Pancreas (tissue), 10 donors: ENCODE measurements at regions not wholly inside any gene's neighbourhood (a gene's known extent, or its start where the extent isn't known, plus 50 kb on each side); places are given as distances from the start of the nearest gene placed in this dataset.

Source experiments
- ATAC-seq, 4 donors: fragments of 200-7000 bp; cut with Tn5 transposase; one replicate each; pipeline versions ENCODE4 v1.8.0 to v1.9.1; 2020; ENCODE audit warnings: mild to moderate bottlenecking in 4 of 4, moderate library complexity in 4 of 4
- DNase-seq, 6 donors: peaks; one replicate each; pipeline ENCODE4 v3.0.0-alpha.2; 2020
- FAIRE-seq: peaks from 2 replicates; lab custom pipeline; 2012; peaks lifted over from hg19 to GRCh38; lab: Jason Lieb, UNC
- H3K27ac ChIP-seq, 4 donors: fragments of 200-600 bp; sonication (generic); 1 replicate in 3 of 4; 2 replicates in 1 of 4; pipeline versions ENCODE4 v1.5.0 to v1.8.0; 2020
- H3K27me3 ChIP-seq, 4 donors: fragments of 200-600 bp; one replicate each; pipeline ENCODE4 v1.8.0; 2021
- H3K36me3 ChIP-seq, 3 donors: fragments of 200-600 bp; sonication (generic) in 1 of 3; one replicate each; pipeline versions ENCODE4 v1.5.0 to v1.8.0; 2020 to 2021
- H3K4me1 ChIP-seq, 3 donors: fragments of 200-600 bp; one replicate each; pipeline ENCODE4 v1.8.0; 2021
- H3K4me3 ChIP-seq, 4 donors: fragments of 200-600 bp; sonication (generic) in 2 of 4; one replicate each; pipeline versions ENCODE4 v1.5.0 to v1.8.0; 2020 to 2021
- H3K9me3 ChIP-seq, 4 donors: fragments of 200-600 bp; one replicate each; pipeline ENCODE4 v1.8.0; 2021
- CTCF ChIP-seq, 4 donors: fragments of 200-600 bp; sonication (generic) in 3 of 4; IDR thresholded peaks; one replicate each; pipeline versions ENCODE4 v1.5.0 to v1.8.0; 2021; ENCODE audit warnings: antibody characterized with exemption in 4 of 4
- WGBS, 2 donors: extraction: QIAGEN DNeasy Blood & Tissue Kit; methylation state at CpG; one replicate each; pipeline ENCODE4 v1.1.7; 2013; 5-methylcytosine and 5-hydroxymethylcytosine counted together
- intact Hi-C, 3 donors: fragments of 100-400 bp; cut with DNase I; formaldehyde crosslinking; loops; one replicate each; pipeline versions ENCODE4 v1.11.1 to v1.14.2; 2022
- donor health status: healthy with polysubstance abuse.
- donor health status: DM: no; HTN: no; CAD: no; lungs with moderate emphysema.
- donor health status: DM: no; HTN: no; CAD: no.
- donor health status: control.
- donor health status: control.
- donor health status: Bipolar disorder and iron deficiency.
- donor health status: DM: yes; HTN: yes; CAD: no.
- donor health status: DM: no; HTN: no; CAD: no.
- donor health status: DM: no; HTN: no; CAD: no.
- donor health status: DM: yes; HTN: yes; CAD: no.

GRCh38 chr16:51019617-51020016 is 131.5 kb downstream of the SALL1 start:
- FAIRE-seq (no peak), ATAC-seq (no peak), DNase-seq (no peak)
- Histone ChIP-seq H3K27ac (no peak overlapping the region), H3K36me3 (no peaks in the 10 kb centered on the region), H3K4me3 (no peak overlapping the region), H3K9me3 (no peaks in the 10 kb centered on the region), H3K27me3 (no peaks in the 10 kb centered on the region), H3K4me1 (no peaks in the 10 kb centered on the region)
- intact Hi-C loops, result no loop called here
- 83 to 97% methylated on average over 4 of the region's 4 CpGs for WGBS, 2 donors
- TF ChIP-seq CTCF (IDR thresholded peaks at IDR 0.05), result no peak

GRCh38 chr16:51017969-51018368 is 133.1 kb downstream of the SALL1 start:
- intact Hi-C loops, result no loop called here
- Histone ChIP-seq H3K27me3 (no peaks in the 10 kb centered on the region), H3K9me3 (no peaks in the 10 kb centered on the region), H3K4me1 (no peaks in the 10 kb centered on the region), H3K4me3 (no peak overlapping the region), H3K27ac (no peak overlapping the region), H3K36me3 (no peaks in the 10 kb centered on the region)
- no peak for DNase-seq
- ATAC-seq, result no peak
- TF ChIP-seq CTCF (IDR thresholded peaks at IDR 0.05), result no peak
- no peak for FAIRE-seq
- WGBS, 2 donors, result 90 to 95% methylated on average over 1 of the region's 1 CpG

- Histone ChIP-seq H3K9me3 (no peaks in the 10 kb centered on the region), H3K27me3 (no peaks in the 10 kb centered on the region), H3K4me3 (no peak overlapping the region), H3K4me1 (no peaks in the 10 kb centered on the region), H3K27ac (no peak overlapping the region), H3K36me3 (no peaks in the 10 kb centered on the region)
- FAIRE-seq (no peak), ATAC-seq (peak in 3 of 4 donors; percentile 21 to 82 (median 52)), DNase-seq (peak in 1 of 6 donors; percentile 26)
- WGBS, 2 donors, result 9 to 24% methylated on average over 4 of the region's 4 CpGs
- no peak for TF ChIP-seq CTCF (IDR thresholded peaks at IDR 0.05)
- intact Hi-C loops, result no loop called here
These were observed 138.7 kb downstream of the SALL1 start for GRCh38 chr16:51012396-51012795.

GRCh38 chr16:51010817-51011216 is 140.3 kb downstream of the SALL1 start:
- no peaks in the 10 kb centered on the region for H3K36me3 ChIP-seq
- no peak for DNase-seq
- no peaks in the 10 kb centered on the region for H3K27me3 ChIP-seq
- FAIRE-seq, result no peak
- TF ChIP-seq CTCF (IDR thresholded peaks at IDR 0.05), result no peak
- H3K9me3 ChIP-seq, result no peaks in the 10 kb centered on the region
- no peak overlapping the region for H3K27ac ChIP-seq
- 84% methylated on average over 4 of the region's 4 CpGs for WGBS, 2 donors
- H3K4me3 ChIP-seq, result no peak overlapping the region
- no peaks in the 10 kb centered on the region for H3K4me1 ChIP-seq
- ATAC-seq, result no peak
- intact Hi-C loops, result no loop called here

GRCh38 chr16:51009813-51010212 is 141.3 kb downstream of the SALL1 start:
- no peak for TF ChIP-seq CTCF (IDR thresholded peaks at IDR 0.05)
- intact Hi-C loops, result no loop called here
- no peak for ATAC-seq
- Histone ChIP-seq H3K36me3 (no peaks in the 10 kb centered on the region), H3K27ac (no peak overlapping the region), H3K9me3 (no peaks in the 10 kb centered on the region), H3K4me3 (no peak overlapping the region), H3K4me1 (no peaks in the 10 kb centered on the region), H3K27me3 (no peaks in the 10 kb centered on the region)
- no peak for DNase-seq
- no peak for FAIRE-seq
